ENCODE measurements at regions not wholly inside any gene's neighbourhood (a gene's known extent, or its start where the extent isn't known, plus 50 kb on each side); places are given as distances from the start of the nearest gene placed in this dataset.

DNA sequence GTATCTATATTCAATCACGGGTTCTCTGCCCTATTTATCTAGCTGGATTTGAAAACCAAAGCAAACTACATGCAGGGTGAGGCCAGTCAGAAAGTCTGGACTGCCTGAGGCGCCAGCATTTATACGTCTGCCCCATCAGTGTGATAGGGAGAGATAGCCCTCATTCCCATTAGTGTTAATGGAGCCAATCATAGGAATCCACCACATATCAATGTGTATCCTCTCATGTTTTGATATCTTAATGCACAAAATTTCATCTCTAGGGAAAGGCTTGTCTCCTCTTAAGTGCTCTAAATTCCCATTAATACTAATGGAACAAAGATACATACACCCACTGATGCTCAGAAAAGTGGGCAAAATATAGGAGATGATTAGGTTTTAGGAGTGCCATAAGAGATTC, 376.2 kb downstream of the BTBD3 start:
- Histone ChIP-seq H3K4me1 (ENCODE audit: insufficient read depth, low read length) (peaks cover 11% of the 10 kb centered on the region), H3K9me3 (ENCODE audit: low read length) (peaks cover 15% of the 10 kb centered on the region), H3K9me2 (replicated peaks; ENCODE audit: low read length) (no peaks in the 10 kb centered on the region), H3K27ac (ENCODE audit: low read length) (no peak overlapping the region), H3F3A (ENCODE audit: low read length, unreplicated experiment) (no peaks in the 10 kb centered on the region), H3K9ac (ENCODE audit: low read length) (no peak overlapping the region), H3K4me3 (ENCODE audit: low read length) (no peak overlapping the region), H4K20me1 (ENCODE audit: low read length) (no peaks in the 10 kb centered on the region), H2AFZ (ENCODE audit: low read length) (no peak overlapping the region), H3K27me3 (ENCODE audit: low read length) (peaks cover 18% of the 10 kb centered on the region; the same call in 1 of the 2 replicates), H3K79me2 (ENCODE audit: low read length) (no peaks in the 10 kb centered on the region), H3K4me2 (ENCODE audit: low read length) (no peak overlapping the region), H3K36me3 (ENCODE audit: low read depth, low read length) (no peaks in the 10 kb centered on the region)
- no TSS peak for BruUV-seq (replicated peaks)
- intact Hi-C loops (cut with micrococcal nuclease) = no loop called here
- POLR2A ChIA-PET (ENCODE audit: unreplicated experiment) = no interaction called here
- DNase-seq (no peak), ATAC-seq (no peak)
- TF ChIP-seq, protein P1, sequence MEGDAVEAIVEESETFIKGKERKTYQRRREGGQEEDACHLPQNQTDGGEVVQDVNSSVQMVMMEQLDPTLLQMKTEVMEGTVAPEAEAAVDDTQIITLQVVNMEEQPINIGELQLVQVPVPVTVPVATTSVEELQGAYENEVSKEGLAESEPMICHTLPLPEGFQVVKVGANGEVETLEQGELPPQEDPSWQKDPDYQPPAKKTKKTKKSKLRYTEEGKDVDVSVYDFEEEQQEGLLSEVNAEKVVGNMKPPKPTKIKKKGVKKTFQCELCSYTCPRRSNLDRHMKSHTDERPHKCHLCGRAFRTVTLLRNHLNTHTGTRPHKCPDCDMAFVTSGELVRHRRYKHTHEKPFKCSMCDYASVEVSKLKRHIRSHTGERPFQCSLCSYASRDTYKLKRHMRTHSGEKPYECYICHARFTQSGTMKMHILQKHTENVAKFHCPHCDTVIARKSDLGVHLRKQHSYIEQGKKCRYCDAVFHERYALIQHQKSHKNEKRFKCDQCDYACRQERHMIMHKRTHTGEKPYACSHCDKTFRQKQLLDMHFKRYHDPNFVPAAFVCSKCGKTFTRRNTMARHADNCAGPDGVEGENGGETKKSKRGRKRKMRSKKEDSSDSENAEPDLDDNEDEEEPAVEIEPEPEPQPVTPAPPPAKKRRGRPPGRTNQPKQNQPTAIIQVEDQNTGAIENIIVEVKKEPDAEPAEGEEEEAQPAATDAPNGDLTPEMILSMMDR (conservative IDR thresholded peaks at IDR 0.05; ENCODE audit: low read depth, low read length) = no peak
- no peak for TF ChIP-seq EZH2 (IDR thresholded peaks at IDR 0.05; ENCODE audit: low read length, unreplicated experiment)
- no peak for TF ChIP-seq EZH2phosphoT487 (IDR thresholded peaks at IDR 0.05; ENCODE audit: borderline replicate concordance, low read length)
- CTCF ChIA-PET = no interaction called here

DNA sequence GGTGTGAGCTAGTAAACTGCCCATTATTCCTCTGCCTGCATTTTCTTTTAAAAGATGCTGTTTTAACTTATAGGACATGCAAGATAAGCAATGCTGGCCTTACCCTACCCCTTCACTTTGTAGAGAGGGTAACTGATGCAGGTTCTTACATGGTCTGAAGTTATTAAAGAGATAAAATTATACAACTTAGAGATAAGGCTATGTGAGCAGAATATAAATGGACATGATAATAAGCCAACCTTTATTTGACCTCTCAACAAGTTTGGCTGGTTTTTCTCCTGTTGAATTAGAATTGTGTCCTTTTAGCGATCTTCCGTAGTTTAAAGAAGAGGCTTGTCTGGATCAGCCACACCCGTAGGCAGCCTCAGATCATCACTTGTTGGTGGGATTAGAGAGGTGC, 377.0 kb downstream of the BTBD3 start:
- H3K4me2 ChIP-seq (ENCODE audit: low read length) = no peak overlapping the region
- no TSS peak for BruUV-seq (replicated peaks)
- H2AFZ ChIP-seq (ENCODE audit: low read length) = no peak overlapping the region
- no peak overlapping the region for H3K4me3 ChIP-seq (ENCODE audit: low read length)
- no peaks in the 10 kb centered on the region for H3K79me2 ChIP-seq (ENCODE audit: low read length)
- peaks cover 3% of the 10 kb centered on the region for H3K4me1 ChIP-seq (ENCODE audit: insufficient read depth, low read length)
- peaks cover 18% of the 10 kb centered on the region; the same call in 1 of the 2 replicates for H3K27me3 ChIP-seq (ENCODE audit: low read length)
- no peaks in the 10 kb centered on the region for H3F3A ChIP-seq (ENCODE audit: low read length, unreplicated experiment)
- ATAC-seq = no peak
- POLR2A ChIA-PET (ENCODE audit: unreplicated experiment) = no interaction called here
- intact Hi-C loops (cut with micrococcal nuclease) = no loop called here
- no peak for DNase-seq
- H3K9me2 ChIP-seq (replicated peaks; ENCODE audit: low read length) = no peaks in the 10 kb centered on the region
- H3K27ac ChIP-seq (ENCODE audit: low read length) = no peak overlapping the region
- H3K9me3 ChIP-seq (ENCODE audit: low read length) = peaks cover 15% of the 10 kb centered on the region
- no peak for TF ChIP-seq EZH2phosphoT487 (IDR thresholded peaks at IDR 0.05; ENCODE audit: borderline replicate concordance, low read length)
- TF ChIP-seq, protein P1 (conservative IDR thresholded peaks at IDR 0.05; ENCODE audit: low read depth, low read length) = no peak
- no peak for TF ChIP-seq EZH2 (IDR thresholded peaks at IDR 0.05; ENCODE audit: low read length, unreplicated experiment)
- no peaks in the 10 kb centered on the region for H4K20me1 ChIP-seq (ENCODE audit: low read length)
- H3K9ac ChIP-seq (ENCODE audit: low read length) = no peak overlapping the region
- CTCF ChIA-PET = interaction anchor here (0.6 kb wide), 1 partner anchor 107 kb away, joined by 3 read pairs; no protein-coding TSS in a partner anchor
- no peaks in the 10 kb centered on the region for H3K36me3 ChIP-seq (ENCODE audit: low read depth, low read length)

DNA sequence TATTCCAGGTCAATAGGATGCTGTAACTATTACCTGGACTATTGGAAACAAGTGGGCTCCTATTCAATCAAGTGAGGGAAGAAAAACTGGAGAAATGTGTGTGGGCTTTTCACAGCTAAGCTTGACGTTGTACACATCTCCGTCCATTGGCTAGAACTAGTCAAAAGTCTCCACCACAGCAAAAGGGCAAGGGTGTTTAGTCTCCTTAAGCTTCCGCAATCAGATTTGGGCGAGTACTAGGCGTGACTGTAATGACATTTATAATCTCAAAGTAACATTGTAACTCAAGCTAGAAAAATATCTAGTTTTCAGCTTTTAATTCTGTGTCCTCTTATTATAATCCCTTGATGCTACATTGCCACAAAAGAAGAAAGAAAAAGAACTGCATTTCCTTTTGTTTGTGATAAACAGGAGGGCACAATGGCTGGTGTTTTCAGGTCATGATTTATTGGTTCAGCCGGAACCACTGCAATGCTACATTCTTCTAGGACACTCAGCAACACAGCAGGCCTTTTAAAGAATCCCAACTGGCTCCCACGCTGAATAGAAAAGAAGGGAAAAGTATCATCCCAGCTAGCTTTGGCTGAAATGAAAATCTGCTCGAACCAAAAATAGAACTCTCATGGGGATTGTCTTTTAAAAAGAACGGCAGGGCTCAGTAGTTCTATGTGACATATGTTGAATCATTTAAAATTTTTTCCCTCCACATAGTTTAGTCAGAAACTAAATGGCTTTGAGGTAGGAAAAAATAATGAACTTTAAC, 387.7 kb downstream of the BTBD3 start:
- POLR2A ChIA-PET (ENCODE audit: unreplicated experiment) = no interaction called here
- no peak overlapping the region for H2AFZ ChIP-seq (ENCODE audit: low read length)

More for the DNA sequence above, 387.7 kb downstream of the BTBD3 start:
- Histone ChIP-seq H3K27ac (ENCODE audit: low read length) (no peak overlapping the region), H3K9me3 (ENCODE audit: low read length) (no peaks in the 10 kb centered on the region), H3K36me3 (ENCODE audit: low read depth, low read length) (no peaks in the 10 kb centered on the region), H3K4me3 (ENCODE audit: low read length) (no peak overlapping the region), H3K4me2 (ENCODE audit: low read length) (no peak overlapping the region), H3F3A (ENCODE audit: low read length, unreplicated experiment) (no peaks in the 10 kb centered on the region), H3K9me2 (replicated peaks; ENCODE audit: low read length) (no peaks in the 10 kb centered on the region), H3K79me2 (ENCODE audit: low read length) (no peaks in the 10 kb centered on the region), H3K4me1 (ENCODE audit: insufficient read depth, low read length) (no peaks in the 10 kb centered on the region), H4K20me1 (ENCODE audit: low read length) (no peaks in the 10 kb centered on the region), H3K9ac (ENCODE audit: low read length) (no peak overlapping the region), H3K27me3 (ENCODE audit: low read length) (peaks cover 28% of the 10 kb centered on the region)
- intact Hi-C loops (cut with micrococcal nuclease) = no loop called here
- no TSS peak for BruUV-seq (replicated peaks)
- ATAC-seq (no peak), DNase-seq (no peak)
- TF ChIP-seq EZH2 (IDR thresholded peaks at IDR 0.05; ENCODE audit: low read length, unreplicated experiment) = no peak
- TF ChIP-seq, protein P1 (conservative IDR thresholded peaks at IDR 0.05; ENCODE audit: low read depth, low read length) = no peak
- no peak for TF ChIP-seq EZH2phosphoT487 (IDR thresholded peaks at IDR 0.05; ENCODE audit: borderline replicate concordance, low read length)
- CTCF ChIA-PET = no interaction called here

Data from PC-3 (cell line).